H1 (cell line): ENCODE measurements at regions not wholly inside any gene's neighbourhood (a gene's known extent, or its start where the extent isn't known, plus 50 kb on each side); places are given as distances from the start of the nearest gene placed in this dataset.

Experiments used
- CTCF ChIA-PET: fragments of 300-600 bp; sonication (Branson Sonifier 250); formaldehyde crosslinking; loops from one replicate; lab custom pipeline; 2021; ENCODE audit not compliant: partially characterized antibody; lab: Charles Lee
- POLR2A ChIA-PET: fragments of 300-600 bp; sonication (Branson Sonifier 250); formaldehyde crosslinking; loops from one replicate; lab custom pipeline; 2021; ENCODE audit warnings: inconsistent platforms; ENCODE audit not compliant: partially characterized antibody; lab: Charles Lee
- DNase-seq, 2 experiments: peaks; one replicate each; pipeline versions ENCODE4 v3.0.0 to v3.0.0-alpha.2; 2010 to 2022; ENCODE audit warnings: low spot score in 2 of 2, low read depth in 1 of 2, mixed read lengths in 1 of 2
- FAIRE-seq: peaks from 2 replicates; lab custom pipeline; 2011; peaks lifted over from hg19 to GRCh38; lab: Jason Lieb, UNC
- H2AFZ ChIP-seq: 2 replicates; pipeline ENCODE4 v1.8.1; 2012; ENCODE audit warnings: low read length, inconsistent platforms
- H2AK5ac ChIP-seq: 2 replicates; pipeline ENCODE4 v1.6.1; 2013; ENCODE audit warnings: low read depth, low read length
- H2BK120ac ChIP-seq: replicated peaks from 2 replicates; pipeline ENCODE3; 2013; ENCODE audit warnings: low read depth, low read length, inconsistent platforms
- H2BK12ac ChIP-seq: 2 replicates; pipeline ENCODE4 v1.6.1; 2013; ENCODE audit warnings: low read depth, low read length
- H2BK15ac ChIP-seq: 2 replicates; pipeline ENCODE4 v1.6.1; 2013; ENCODE audit warnings: low read length
- H2BK20ac ChIP-seq: 2 replicates; pipeline ENCODE4 v1.6.1; 2013; ENCODE audit warnings: low read length
- H2BK5ac ChIP-seq: 2 replicates; pipeline ENCODE4 v1.6.1; 2013; ENCODE audit warnings: low read depth, low read length
- H3K14ac ChIP-seq: 2 replicates; pipeline ENCODE4 v1.6.1; 2013; ENCODE audit warnings: inconsistent platforms; ENCODE audit not compliant: insufficient read length
- H3K18ac ChIP-seq: 2 replicates; pipeline ENCODE4 v1.6.1; 2013; ENCODE audit warnings: low read length; ENCODE audit errors: extremely low read depth
- H3K23ac ChIP-seq: 2 replicates; pipeline ENCODE4 v1.6.1; 2013; ENCODE audit warnings: inconsistent platforms; ENCODE audit not compliant: insufficient read length
- H3K23me2 ChIP-seq: 2 replicates; pipeline ENCODE4 v1.6.1; 2013; ENCODE audit warnings: low read depth, low read length
- H3K27ac ChIP-seq: 2 replicates; pipeline ENCODE4 v1.6.1; 2011; ENCODE audit warnings: low read depth, low read length, inconsistent platforms
- H3K27me3 ChIP-seq, 4 experiments: replicated peaks in 1 of 4; 1 replicate in 1 of 4; 2 replicates in 3 of 4; pipeline versions ENCODE4 v1.6.1 to v1.8.1; 2011 to 2013; ENCODE audit warnings: low read length in 3 of 4, mild to moderate bottlenecking in 3 of 4, inconsistent platforms in 2 of 4, mixed read lengths in 2 of 4, moderate library complexity in 1 of 4; ENCODE audit not compliant: control insufficient read depth in 3 of 4, insufficient read depth in 3 of 4; ENCODE audit errors: extremely low read depth in 1 of 4
- H3K36me3 ChIP-seq, 4 experiments: 2 replicates each; pipeline versions ENCODE4 v1.6.1 to v1.8.1; 2011 to 2013; ENCODE audit warnings: mild to moderate bottlenecking in 4 of 4, low read length in 3 of 4, moderate library complexity in 2 of 4, control low read depth in 1 of 4, inconsistent platforms in 1 of 4; ENCODE audit not compliant: insufficient read depth in 4 of 4, control insufficient read depth in 2 of 4
- H3K4ac ChIP-seq: replicated peaks from 2 replicates; pipeline ENCODE3; 2013; ENCODE audit warnings: low read length, low read depth, mixed read lengths, inconsistent platforms; ENCODE audit not compliant: insufficient read length
- H3K4me1 ChIP-seq, 4 experiments: replicated peaks in 1 of 4; 1 replicate in 1 of 4; 2 replicates in 3 of 4; pipeline versions ENCODE4 v1.6.1 to v1.8.1; 2011 to 2013; ENCODE audit warnings: low read length in 3 of 4, inconsistent platforms in 2 of 4, mixed read lengths in 1 of 4; ENCODE audit not compliant: insufficient read depth in 4 of 4, control insufficient read depth in 3 of 4
- H3K4me2 ChIP-seq, 2 experiments: 2 replicates each; pipeline versions ENCODE4 v1.6.1 to v1.8.1; 2011 to 2013; ENCODE audit warnings: low read depth in 2 of 2, low read length in 2 of 2, control low read depth in 1 of 2, inconsistent platforms in 1 of 2, mild to moderate bottlenecking in 1 of 2; ENCODE audit not compliant: insufficient read depth in 1 of 2
- H3K4me3 ChIP-seq, 4 experiments: fragments of 200-600, 300-600 bp in 1 of 4; sonication (generic), shearing (Covaris generic), sonication (Bioruptor Twin) in 1 of 4; 2 replicates each; pipeline versions ENCODE4 v1.5.1 to v1.8.1; 2011 to 2016; ENCODE audit warnings: low read length in 4 of 4, low read depth in 3 of 4, control low read depth in 2 of 4, inconsistent platforms in 2 of 4, mild to moderate bottlenecking in 2 of 4, mixed read lengths in 1 of 4, moderate library complexity in 1 of 4; ENCODE audit not compliant: insufficient read depth in 2 of 4; ENCODE audit errors: extremely low read depth in 1 of 4
- H3K56ac ChIP-seq: replicated peaks from 2 replicates; pipeline ENCODE3; 2013; ENCODE audit warnings: low read depth, mild to moderate bottlenecking, mixed read lengths, low read length, inconsistent platforms; ENCODE audit not compliant: insufficient read length
- H3K79me1 ChIP-seq: 2 replicates; pipeline ENCODE4 v1.6.1; 2013; ENCODE audit warnings: low read depth, low read length, control low read depth
- H3K79me2 ChIP-seq, 2 experiments: 2 replicates each; pipeline versions ENCODE4 v1.6.1 to v1.8.1; 2012 to 2013; ENCODE audit warnings: low read length in 2 of 2, mild to moderate bottlenecking in 2 of 2, inconsistent platforms in 1 of 2; ENCODE audit not compliant: insufficient read depth in 2 of 2, control insufficient read depth in 1 of 2
- H3K9ac ChIP-seq, 4 experiments: replicated peaks in 1 of 4; 1 replicate in 1 of 4; 2 replicates in 3 of 4; pipeline versions ENCODE4 v1.6.1 to v1.8.1; 2011 to 2013; ENCODE audit warnings: low read depth in 3 of 4, low read length in 3 of 4, control low read depth in 2 of 4, mild to moderate bottlenecking in 2 of 4, moderate library complexity in 2 of 4, inconsistent platforms in 1 of 4; ENCODE audit errors: extremely low read depth in 1 of 4
- H3K9me3 ChIP-seq, 2 experiments: 2 replicates each; pipeline versions ENCODE4 v1.6.1 to v1.8.1; 2012 to 2013; ENCODE audit warnings: mild to moderate bottlenecking in 2 of 2, moderate library complexity in 2 of 2, control low read depth in 1 of 2, inconsistent platforms in 1 of 2, low read depth in 1 of 2, low read length in 1 of 2, mixed read lengths in 1 of 2; ENCODE audit not compliant: insufficient read depth in 2 of 2
- H4K20me1 ChIP-seq, 2 experiments: replicated peaks in 1 of 2; 2 replicates each; pipeline versions ENCODE3 to v1.8.1; 2011 to 2013; ENCODE audit warnings: inconsistent platforms in 2 of 2, low read length in 2 of 2, mild to moderate bottlenecking in 1 of 2; ENCODE audit not compliant: insufficient read depth in 2 of 2, control insufficient read depth in 1 of 2
- H4K5ac ChIP-seq: 2 replicates; pipeline ENCODE4 v1.6.1; 2013; ENCODE audit warnings: low read length, low read depth, mixed read lengths, inconsistent platforms; ENCODE audit not compliant: insufficient read length
- H4K8ac ChIP-seq: 2 replicates; pipeline ENCODE4 v1.8.0; 2013; ENCODE audit warnings: mild to moderate bottlenecking, moderate library complexity, low read length, inconsistent platforms; ENCODE audit not compliant: insufficient read depth; ENCODE audit errors: extremely low read depth
- H4K91ac ChIP-seq: replicated peaks from 2 replicates; pipeline ENCODE3; 2013; ENCODE audit warnings: low read length, mixed read lengths, inconsistent platforms; ENCODE audit not compliant: insufficient read length
- CREB1 ChIP-seq: IDR thresholded peaks from 2 replicates; pipeline ENCODE4 v1.6.1; 2012; ENCODE audit warnings: inconsistent platforms
- EP300 ChIP-seq, 2 experiments: IDR thresholded peaks; 1 replicate in 1 of 2; 2 replicates in 1 of 2; pipeline ENCODE4 v1.6.1; 2011 to 2012; ENCODE audit warnings: low read depth in 2 of 2, low read length in 2 of 2, mild to moderate bottlenecking in 2 of 2, borderline replicate concordance in 1 of 2, inconsistent platforms in 1 of 2, moderate library complexity in 1 of 2
- whole genome bisulfite sequencing, 2 experiments: shearing (Covaris generic) in 1 of 2; methylation state at CpG; one replicate each; pipeline versions ENCODE4 v1.1.6 to v1.1.7; 2013 to 2015; ENCODE audit warnings: low lambda C conversion rate in 2 of 2, mixed read lengths in 2 of 2, inconsistent platforms in 1 of 2, low coverage in 1 of 2, missing lambda C conversion rate in 1 of 2; ENCODE audit not compliant: insufficient replicate concordance in 2 of 2, insufficient coverage in 1 of 2, insufficient read length in 1 of 2; ENCODE audit errors: extremely low coverage in 1 of 2, missing lambda C conversion rate in 1 of 2; 5-methylcytosine and 5-hydroxymethylcytosine counted together

GRCh38 chr2:128458505-128458904 lies 139.8 kb upstream of the HS6ST1 start:
- H3K4me3 ChIP-seq = no peak overlapping the region
- H3K4me1 ChIP-seq = no peaks in the 10 kb centered on the region
- ChIA-PET CTCF (interaction anchor here (1.8 kb wide), 1 partner anchor 11 kb away, joined by 8 read pairs; no protein-coding TSS in a partner anchor), POLR2A (no interaction called here)
- H4K8ac ChIP-seq = no peak overlapping the region
- H3K27ac ChIP-seq = no peak overlapping the region
- no peak overlapping the region for H2BK120ac ChIP-seq
- H3K79me1 ChIP-seq = no peaks in the 10 kb centered on the region
- DNase-seq (no peak), FAIRE-seq (no peak)
- H4K20me1 ChIP-seq = no peaks in the 10 kb centered on the region
- no peak overlapping the region for H4K91ac ChIP-seq
- no peak overlapping the region for H3K4ac ChIP-seq
- WGBS, 2 experiments = 85% methylated on average over 2 of the region's 2 CpGs; no CpG with 5 or more reads in 1 of the 2 experiments
- no peak overlapping the region for H2BK5ac ChIP-seq
- H4K5ac ChIP-seq = no peak overlapping the region
- no peak overlapping the region for H2BK15ac ChIP-seq
- no peaks in the 10 kb centered on the region for H3K27me3 ChIP-seq
- H2AK5ac ChIP-seq = no peak overlapping the region
- no peak overlapping the region for H3K14ac ChIP-seq
- TF ChIP-seq CREB1 (no peak), EP300 (IDR thresholded peaks at IDR 0.05; ENCODE audit: borderline replicate concordance in 1 of 2, low read depth in 2 of 2, low read length in 2 of 2) (no peak)
- H3K23ac ChIP-seq = no peak overlapping the region
- H3K4me2 ChIP-seq = no peak overlapping the region
- no peak overlapping the region for H3K56ac ChIP-seq
- H3K9me3 ChIP-seq = no peaks in the 10 kb centered on the region
- no peaks in the 10 kb centered on the region for H3K79me2 ChIP-seq
- no peaks in the 10 kb centered on the region for H3K36me3 ChIP-seq
- no peak overlapping the region for H2BK20ac ChIP-seq
- no peaks in the 10 kb centered on the region for H3K23me2 ChIP-seq
- H3K18ac ChIP-seq = no peak overlapping the region
- H3K9ac ChIP-seq = no peak overlapping the region
- no peak overlapping the region; the same call in 1 of the 2 replicates for H2BK12ac ChIP-seq
- H2AFZ ChIP-seq = no peak overlapping the region
